Sigmoid colon (tissue), 6 donors: ENCODE measurements at regions not wholly inside any gene's neighbourhood (a gene's known extent, or its start where the extent isn't known, plus 50 kb on each side); places are given as distances from the start of the nearest gene placed in this dataset.
A peak's percentile ranks its signal among the peaks of the same experiment; 100 is the strongest.

Source experiments
- DNase-seq: peaks from one replicate; pipeline ENCODE4 v3.0.0-alpha.2; 2019
- H3K27ac ChIP-seq, 4 donors: fragments of 200-600 bp; sonication (generic); one replicate each; pipeline ENCODE4 v1.5.1; 2016 to 2019; ENCODE audit warnings: mild to moderate bottlenecking in 1 of 4
- H3K27me3 ChIP-seq, 3 donors: fragments of 200-600 bp; sonication (generic); one replicate each; pipeline ENCODE4 v1.5.1; 2019; ENCODE audit warnings: mild to moderate bottlenecking in 1 of 3
- H3K36me3 ChIP-seq, 4 donors: fragments of 200-600 bp; sonication (generic); one replicate each; pipeline ENCODE4 v1.5.1; 2016 to 2019
- H3K4me1 ChIP-seq, 4 donors: fragments of 200-600 bp; sonication (generic); one replicate each; pipeline ENCODE4 v1.5.1; 2017 to 2019
- H3K4me3 ChIP-seq, 4 donors: fragments of 200-600 bp; sonication (generic); one replicate each; pipeline ENCODE4 v1.5.1; 2017 to 2019; ENCODE audit warnings: mild to moderate bottlenecking in 2 of 4, moderate library complexity in 1 of 4
- H3K9me3 ChIP-seq, 4 donors: fragments of 200-600 bp in 3 of 4; sonication (generic) in 3 of 4; one replicate each; pipeline versions ENCODE4 v1.5.1 to v1.6.1; 2013 to 2019
- EP300 ChIP-seq, 4 donors: sonication (generic); formaldehyde crosslinking; IDR thresholded peaks; one replicate each; pipeline ENCODE4 v1.6.1; 2017; ENCODE audit warnings: antibody characterized with exemption in 4 of 4
- POLR2A ChIP-seq, 2 donors: fragments of 450-650 bp; IDR thresholded peaks; one replicate each; pipeline ENCODE4 v1.6.1; 2016; ENCODE audit warnings: antibody characterized with exemption in 2 of 2, mild to moderate bottlenecking in 2 of 2, moderate library complexity in 2 of 2
- POLR2AphosphoS5 ChIP-seq, 4 donors: sonication (generic); formaldehyde crosslinking; IDR thresholded peaks; one replicate each; pipeline ENCODE4 v1.6.1; 2017; ENCODE audit warnings: antibody characterized with exemption in 4 of 4
- WGBS, 2 donors: extraction: QIAGEN DNeasy Blood & Tissue Kit; methylation state at CpG; one replicate each; pipeline ENCODE4 v1.1.7; 2013; 5-methylcytosine and 5-hydroxymethylcytosine counted together
- intact Hi-C: fragments of 100-400 bp; cut with DNase I; formaldehyde crosslinking; loops from one replicate; pipeline ENCODE4 v1.15.1; 2023
- TF ChIP-seq, protein P1 (sequence below), 4 experiments: fragments of 450-650 bp in 3 of 4; fragments of 200-600 bp in 1 of 4; IDR thresholded peaks; one replicate each; pipeline ENCODE4 v1.5.1; 2016 to 2019; ENCODE audit warnings: antibody characterized with exemption in 4 of 4, mild to moderate bottlenecking in 3 of 4, moderate library complexity in 2 of 4
- donor health status: healthy with polysubstance abuse.
- donor health status: healthy.

DNA sequence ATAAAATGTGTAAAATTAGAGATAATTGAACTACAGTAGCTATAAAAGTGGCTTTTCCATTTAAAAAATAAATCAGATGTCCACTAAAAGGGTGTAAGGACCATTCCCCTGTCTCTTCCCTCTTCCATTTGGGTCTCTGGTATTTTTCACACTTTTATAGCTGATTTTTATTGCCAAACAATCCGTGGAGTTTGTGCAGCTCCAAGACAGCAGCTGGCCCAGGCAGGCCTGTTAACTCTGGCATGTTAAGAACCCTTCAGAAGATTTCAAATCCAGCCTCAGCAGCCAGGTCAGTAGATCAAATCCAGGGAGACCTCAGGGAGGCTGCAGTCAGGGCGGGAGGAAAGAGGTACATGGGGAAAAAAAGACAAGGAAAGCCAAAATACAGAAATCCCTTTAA is 827.1 kb upstream of the FANCL start:
- 20 to 24% methylated on average over 2 of the region's 2 CpGs for WGBS, 2 donors
- TF ChIP-seq EP300 (IDR thresholded peaks at IDR 0.05) (peak in 2 of 4 donors; percentile 45 to 56), POLR2AphosphoS5 (IDR thresholded peaks at IDR 0.05) (peak; percentile 61 to 93 (median 78))
- TF ChIP-seq, protein P1, sequence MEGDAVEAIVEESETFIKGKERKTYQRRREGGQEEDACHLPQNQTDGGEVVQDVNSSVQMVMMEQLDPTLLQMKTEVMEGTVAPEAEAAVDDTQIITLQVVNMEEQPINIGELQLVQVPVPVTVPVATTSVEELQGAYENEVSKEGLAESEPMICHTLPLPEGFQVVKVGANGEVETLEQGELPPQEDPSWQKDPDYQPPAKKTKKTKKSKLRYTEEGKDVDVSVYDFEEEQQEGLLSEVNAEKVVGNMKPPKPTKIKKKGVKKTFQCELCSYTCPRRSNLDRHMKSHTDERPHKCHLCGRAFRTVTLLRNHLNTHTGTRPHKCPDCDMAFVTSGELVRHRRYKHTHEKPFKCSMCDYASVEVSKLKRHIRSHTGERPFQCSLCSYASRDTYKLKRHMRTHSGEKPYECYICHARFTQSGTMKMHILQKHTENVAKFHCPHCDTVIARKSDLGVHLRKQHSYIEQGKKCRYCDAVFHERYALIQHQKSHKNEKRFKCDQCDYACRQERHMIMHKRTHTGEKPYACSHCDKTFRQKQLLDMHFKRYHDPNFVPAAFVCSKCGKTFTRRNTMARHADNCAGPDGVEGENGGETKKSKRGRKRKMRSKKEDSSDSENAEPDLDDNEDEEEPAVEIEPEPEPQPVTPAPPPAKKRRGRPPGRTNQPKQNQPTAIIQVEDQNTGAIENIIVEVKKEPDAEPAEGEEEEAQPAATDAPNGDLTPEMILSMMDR (IDR thresholded peaks at IDR 0.05): no peak
- no peaks in the 10 kb centered on the region for H3K36me3 ChIP-seq
- DNase-seq: peak; percentile 68
- no peak overlapping the region for H3K27ac ChIP-seq
- no peaks in the 10 kb centered on the region for H3K27me3 ChIP-seq
- H3K4me1 ChIP-seq: peaks cover 0 to 25% (median 14%) of the 10 kb centered on the region in 4 donors
- intact Hi-C loops: no loop called here
- no peak overlapping the region for H3K4me3 ChIP-seq
- H3K9me3 ChIP-seq: no peaks in the 10 kb centered on the region

DNA sequence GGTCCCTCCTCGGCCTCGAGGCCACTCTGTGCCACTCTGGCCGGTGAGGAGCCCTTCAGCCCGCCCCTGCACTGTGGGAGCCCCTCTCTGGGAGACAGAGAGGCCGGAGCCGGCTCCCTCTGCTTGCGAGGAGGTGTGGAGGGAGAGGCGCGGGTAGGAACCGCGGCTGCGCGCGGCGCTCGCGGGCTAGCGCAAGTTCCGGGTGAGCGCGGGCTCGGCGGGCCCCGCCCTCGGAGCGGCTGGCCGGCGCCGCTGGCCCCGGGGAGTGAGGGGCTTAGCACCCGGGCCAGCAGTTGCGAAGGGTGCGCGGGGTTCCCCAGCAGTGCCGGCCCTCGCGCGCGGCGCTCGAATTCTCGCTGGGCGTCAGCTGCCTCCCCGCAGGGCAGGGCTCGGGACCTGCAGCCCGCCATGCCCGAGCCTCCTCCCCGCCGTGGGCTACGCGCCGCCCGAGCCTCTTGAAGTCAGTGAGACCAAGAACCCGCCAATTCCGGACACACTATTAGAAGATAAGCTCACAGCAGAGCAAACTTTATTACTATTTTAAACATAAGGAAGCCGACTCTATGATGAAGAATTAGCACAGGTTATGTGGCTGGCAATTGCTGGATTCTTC is 825.8 kb upstream of the FANCL start:
- Histone ChIP-seq H3K4me1 (peaks cover 0 to 25% (median 14%) of the 10 kb centered on the region in 4 donors), H3K27ac (no peak overlapping the region), H3K4me3 (no peak overlapping the region), H3K9me3 (no peaks in the 10 kb centered on the region), H3K27me3 (no peaks in the 10 kb centered on the region), H3K36me3 (no peaks in the 10 kb centered on the region)
- DNase-seq: no peak
- 93 to 95% methylated on average over 56 of the region's 56 CpGs for WGBS, 2 donors
- intact Hi-C loops: no loop called here
- TF ChIP-seq POLR2A (IDR thresholded peaks at IDR 0.05) (no peak), POLR2AphosphoS5 (IDR thresholded peaks at IDR 0.05) (no peak), EP300 (IDR thresholded peaks at IDR 0.05) (no peak)
- TF ChIP-seq, protein P1 (IDR thresholded peaks at IDR 0.05): no peak

DNA sequence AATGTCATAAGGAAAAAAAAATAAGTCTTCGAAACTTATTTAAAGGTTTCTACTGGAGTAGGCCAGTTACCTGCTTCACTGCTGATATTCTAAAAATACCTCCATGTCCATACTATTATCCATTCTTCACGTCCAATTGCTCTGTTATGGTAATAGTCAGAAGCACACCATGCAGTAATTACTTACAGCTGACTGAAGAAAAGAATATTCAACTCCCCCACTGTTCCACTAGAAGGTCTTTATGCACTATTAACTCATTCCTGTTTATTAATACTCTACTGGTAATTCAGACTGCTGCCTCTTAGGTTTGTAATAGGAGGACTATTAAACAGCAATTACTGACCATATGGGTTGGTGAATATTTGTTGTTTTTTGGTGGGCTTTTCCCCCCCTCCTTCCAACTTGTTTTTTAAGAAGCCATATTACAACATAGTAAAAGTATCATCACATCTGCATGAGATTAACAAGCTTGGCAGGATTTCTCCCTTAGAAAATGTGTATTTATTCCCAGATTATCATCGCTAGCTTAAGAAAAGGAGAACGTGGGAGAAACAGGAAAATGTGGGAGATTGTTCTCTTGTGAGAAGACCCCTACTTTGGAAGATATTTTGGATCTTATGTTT is 806.4 kb upstream of the FANCL start:
- Histone ChIP-seq H3K4me3 (no peak overlapping the region), H3K9me3 (no peaks in the 10 kb centered on the region), H3K36me3 (no peaks in the 10 kb centered on the region), H3K4me1 (no peaks in the 10 kb centered on the region), H3K27me3 (no peaks in the 10 kb centered on the region), H3K27ac (no peak overlapping the region)
- WGBS, 2 donors: 84 to 85% methylated on average over 4 of the region's 4 CpGs
- TF ChIP-seq POLR2AphosphoS5 (IDR thresholded peaks at IDR 0.05): no peak
- TF ChIP-seq EP300 (IDR thresholded peaks at IDR 0.05): no peak
- no peak for TF ChIP-seq POLR2A (IDR thresholded peaks at IDR 0.05)
- TF ChIP-seq, protein P1 (IDR thresholded peaks at IDR 0.05): no peak
- DNase-seq: no peak
- intact Hi-C loops: no loop called here

DNA sequence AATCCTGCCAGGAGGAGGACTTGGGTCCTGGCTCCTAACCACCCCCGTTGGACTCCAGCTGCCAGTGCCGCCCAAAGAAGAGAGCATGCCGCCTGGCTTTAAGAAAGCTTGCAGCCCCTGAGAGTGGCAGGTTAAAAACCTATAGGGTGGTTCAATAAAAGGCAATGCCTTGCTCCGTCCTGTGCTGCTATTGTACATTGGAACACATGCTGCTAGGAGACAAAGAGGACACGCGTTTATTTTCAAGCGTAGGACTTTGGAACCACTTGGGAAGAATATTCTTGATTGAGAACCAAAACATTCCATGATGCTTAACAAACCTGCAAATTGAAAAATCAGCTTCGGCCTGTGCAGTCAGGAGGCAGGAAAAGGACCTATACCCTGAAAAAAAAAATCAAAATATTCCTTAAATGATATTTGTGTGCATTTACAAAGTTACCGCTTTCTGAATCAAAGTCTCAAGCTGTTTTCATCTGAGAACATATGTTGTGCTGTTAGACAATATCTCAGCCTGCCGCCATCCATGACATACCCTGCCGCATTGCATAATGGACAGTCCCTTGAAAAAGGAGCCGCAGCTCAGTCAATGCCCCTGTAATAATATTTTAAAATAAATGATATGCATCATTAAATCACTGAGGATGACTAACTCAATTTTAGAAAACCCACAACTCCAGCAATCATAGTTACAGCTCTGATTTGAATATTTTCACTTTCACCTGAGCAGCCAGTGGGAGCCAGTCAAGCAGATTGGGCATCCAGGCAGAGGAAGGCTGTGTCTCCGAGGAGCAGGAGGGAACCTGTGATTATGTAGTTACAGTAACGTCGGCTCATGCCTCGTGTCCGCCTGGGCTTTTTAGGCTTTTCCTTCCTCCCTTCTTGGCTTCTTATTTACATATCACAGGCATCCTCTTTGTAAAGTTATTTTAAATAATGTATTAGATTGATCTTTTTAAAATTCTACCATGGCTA is 805.6 kb upstream of the FANCL start:
- H3K4me1 ChIP-seq: no peaks in the 10 kb centered on the region
- TF ChIP-seq, protein P1 (IDR thresholded peaks at IDR 0.05): no peak
- no peak for TF ChIP-seq EP300 (IDR thresholded peaks at IDR 0.05)
- no peak for TF ChIP-seq POLR2AphosphoS5 (IDR thresholded peaks at IDR 0.05)
- no peak for TF ChIP-seq POLR2A (IDR thresholded peaks at IDR 0.05)
- no peak for DNase-seq
- no peak overlapping the region for H3K4me3 ChIP-seq
- H3K27me3 ChIP-seq: no peaks in the 10 kb centered on the region
- H3K9me3 ChIP-seq: no peaks in the 10 kb centered on the region
- H3K36me3 ChIP-seq: no peaks in the 10 kb centered on the region
- WGBS, 2 donors: 91% methylated on average over 17 of the region's 17 CpGs
- no peak overlapping the region for H3K27ac ChIP-seq
- intact Hi-C loops: no loop called here
